BLaER1 treated with 17β-estradiol and CSF1 and Interleukin-3, amounts not matched to agents 10 nM and 100 nM (cell line): ENCODE measurements at regions not wholly inside any gene's neighbourhood (a gene's known extent, or its start where the extent isn't known, plus 50 kb on each side); places are given as distances from the start of the nearest gene placed in this dataset.

Experiments used
- H3K27ac ChIP-seq, 11 experiments: shearing (Covaris generic); formaldehyde crosslinking; 2 replicates each; pipeline ENCODE4 v1.8.1; 2022
- H3K27me3 ChIP-seq, 11 experiments: shearing (Covaris generic); formaldehyde crosslinking; 2 replicates each; pipeline ENCODE4 v1.8.1; 2022
- H3K36me3 ChIP-seq, 11 experiments: shearing (Covaris generic); formaldehyde crosslinking; 2 replicates each; pipeline ENCODE4 v1.8.1; 2022
- H3K4me1 ChIP-seq, 10 experiments: shearing (Covaris generic); formaldehyde crosslinking; 2 replicates each; pipeline ENCODE4 v1.8.1; 2022
- H3K4me2 ChIP-seq, 11 experiments: shearing (Covaris generic); formaldehyde crosslinking; 2 replicates each; pipeline ENCODE4 v1.8.1; 2022
- H3K4me3 ChIP-seq, 10 experiments: shearing (Covaris generic); formaldehyde crosslinking; 2 replicates each; pipeline ENCODE4 v1.8.1; 2022
- H3K9ac ChIP-seq, 11 experiments: shearing (Covaris generic); formaldehyde crosslinking; 2 replicates each; pipeline ENCODE4 v1.8.1; 2022
- H3K9me3 ChIP-seq, 11 experiments: shearing (Covaris generic); formaldehyde crosslinking; replicated peaks in 1 of 11; 2 replicates each; pipeline ENCODE4 v1.8.1; 2022
- H4K20me1 ChIP-seq, 11 experiments: shearing (Covaris generic); formaldehyde crosslinking; 2 replicates each; pipeline ENCODE4 v1.8.1; 2022
- Cebpa-rat ChIP-seq, 11 experiments: shearing (Covaris generic); IDR thresholded peaks; 2 replicates each; pipeline ENCODE4 v1.8.1; 2022

DNA sequence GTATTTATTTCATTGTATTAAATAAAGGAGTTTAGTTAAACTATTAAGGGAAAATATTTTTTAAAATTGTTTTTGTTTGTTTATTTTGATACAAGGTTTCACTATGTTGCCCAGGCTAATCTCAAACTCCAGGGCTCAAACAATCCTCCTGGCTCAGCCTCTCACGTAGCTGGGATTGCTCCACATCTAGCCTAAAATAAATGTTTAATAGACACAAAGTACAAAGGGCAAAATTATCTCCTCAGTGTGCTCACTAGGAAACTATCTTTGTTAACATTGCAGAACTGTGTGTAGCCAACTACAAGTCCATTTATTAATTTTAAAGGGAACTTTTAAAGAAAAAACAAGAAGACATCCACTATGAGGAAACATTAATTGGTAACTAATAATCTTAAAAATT lies 207.2 kb upstream of the PCDH17 start:
- Histone ChIP-seq H3K27me3 (no peaks in the 10 kb centered on the region), H3K4me2 (no peak overlapping the region), H4K20me1 (no peaks in the 10 kb centered on the region), H3K27ac (no peak overlapping the region), H3K4me3 (no peak overlapping the region), H3K36me3 (no peaks in the 10 kb centered on the region), H3K9me3 (no peaks in the 10 kb centered on the region; a peak in 3 of 22 replicates), H3K9ac (no peak overlapping the region), H3K4me1 (no peaks in the 10 kb centered on the region)
- no peak for TF ChIP-seq Cebpa-rat (IDR thresholded peaks at IDR 0.05)

DNA sequence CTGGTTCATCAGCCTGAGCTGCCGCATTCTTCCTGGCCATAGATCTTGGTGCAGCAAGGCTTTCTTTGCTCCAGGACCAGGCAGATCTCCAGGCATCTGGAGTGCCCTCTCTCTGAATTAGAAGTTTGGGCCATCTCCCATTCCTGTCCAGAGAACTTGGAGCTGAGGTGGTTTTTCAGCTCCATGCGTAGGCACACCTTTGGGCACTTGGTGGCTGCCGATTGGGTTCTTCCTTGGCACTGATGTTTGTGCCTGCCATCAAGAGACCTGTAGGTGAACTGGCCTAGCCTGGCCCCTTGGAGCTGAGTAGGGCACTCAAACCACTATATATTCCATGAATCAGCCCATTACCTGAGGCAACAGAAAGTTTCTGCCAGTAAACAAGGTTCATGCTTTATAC lies 206.0 kb upstream of the PCDH17 start:
- Histone ChIP-seq H3K4me3 (no peak overlapping the region), H3K9me3 (no peaks in the 10 kb centered on the region; a peak in 3 of 22 replicates), H4K20me1 (no peaks in the 10 kb centered on the region), H3K27ac (no peak overlapping the region), H3K27me3 (no peaks in the 10 kb centered on the region), H3K9ac (no peak overlapping the region), H3K4me2 (no peak overlapping the region), H3K4me1 (no peaks in the 10 kb centered on the region), H3K36me3 (no peaks in the 10 kb centered on the region)
- no peak for TF ChIP-seq Cebpa-rat (IDR thresholded peaks at IDR 0.05)

DNA sequence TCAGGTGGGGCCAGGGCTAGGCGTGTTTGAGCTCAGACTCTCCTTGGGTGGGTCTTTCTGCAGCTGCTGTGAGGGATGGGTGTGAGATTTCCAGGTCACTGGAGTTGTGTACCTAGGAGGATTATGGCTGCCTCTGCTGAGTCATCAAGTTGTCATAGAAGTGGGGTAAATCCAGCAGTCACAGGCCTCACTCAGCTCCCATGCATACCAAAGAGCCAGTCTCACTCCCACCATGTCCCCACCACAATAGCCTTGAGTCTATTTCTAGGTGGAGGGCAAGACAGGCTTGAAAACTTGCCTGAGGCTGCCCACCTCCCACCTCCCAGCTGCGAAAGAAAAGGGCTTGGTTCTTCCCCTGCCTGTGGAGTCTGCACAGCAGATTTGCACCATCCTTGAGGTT lies 194.0 kb upstream of the PCDH17 start:
- Histone ChIP-seq H3K27me3 (no peaks in the 10 kb centered on the region), H3K27ac (no peak overlapping the region), H3K9ac (no peak overlapping the region), H3K4me2 (no peak overlapping the region), H3K36me3 (no peaks in the 10 kb centered on the region), H3K4me1 (no peaks in the 10 kb centered on the region), H4K20me1 (no peaks in the 10 kb centered on the region), H3K9me3 (no peaks in the 10 kb centered on the region; a peak in 2 of 22 replicates), H3K4me3 (no peak overlapping the region)
- no peak for TF ChIP-seq Cebpa-rat (IDR thresholded peaks at IDR 0.05)

DNA sequence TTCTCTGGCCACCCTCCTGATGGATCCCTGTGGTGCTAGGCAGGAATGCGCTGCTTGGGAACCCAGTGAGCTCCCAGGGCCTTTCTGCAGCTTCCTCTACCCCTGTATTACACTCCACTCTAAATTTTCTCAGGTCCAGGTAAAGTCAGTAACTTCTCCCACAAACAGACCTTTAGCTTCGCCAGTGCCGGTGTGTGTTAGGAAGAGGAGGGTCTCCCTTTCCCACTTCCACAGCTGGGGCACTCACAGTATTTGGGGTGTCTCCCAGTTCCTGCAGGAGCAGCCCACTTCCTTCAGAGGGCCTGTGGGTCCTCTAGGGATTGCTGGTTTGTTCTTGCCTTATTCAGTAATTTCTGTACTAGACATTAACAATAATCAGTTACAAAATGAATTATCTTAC lies 193.5 kb upstream of the PCDH17 start:
- H3K9ac ChIP-seq, result no peak overlapping the region
- no peaks in the 10 kb centered on the region for H3K36me3 ChIP-seq
- H3K27ac ChIP-seq, result no peak overlapping the region
- H3K4me2 ChIP-seq, result no peak overlapping the region
- no peak for TF ChIP-seq Cebpa-rat (IDR thresholded peaks at IDR 0.05)
- H3K4me3 ChIP-seq, result no peak overlapping the region
- H3K4me1 ChIP-seq, result no peaks in the 10 kb centered on the region
- H4K20me1 ChIP-seq, result no peaks in the 10 kb centered on the region
- no peaks in the 10 kb centered on the region; a peak in 1 of 22 replicates for H3K9me3 ChIP-seq
- H3K27me3 ChIP-seq, result no peaks in the 10 kb centered on the region

DNA sequence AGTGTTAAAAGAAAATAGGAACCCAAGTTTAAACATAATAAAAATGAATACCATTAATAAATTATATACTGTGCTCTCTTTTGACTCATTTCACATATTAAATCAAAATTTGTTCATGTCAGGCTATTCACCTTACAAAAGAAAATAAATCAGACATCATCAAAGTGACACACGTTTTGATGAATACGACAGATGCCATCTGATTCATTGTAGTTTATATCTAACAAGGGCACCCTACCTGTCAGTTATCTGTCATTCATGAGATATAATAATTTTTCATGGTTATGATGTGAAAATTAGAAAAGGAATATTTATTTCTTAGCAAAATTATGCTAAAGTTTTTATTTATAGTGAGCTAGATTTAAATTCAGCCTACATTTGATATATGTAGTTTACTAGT lies 188.1 kb upstream of the PCDH17 start:
- Histone ChIP-seq H3K27me3 (no peaks in the 10 kb centered on the region), H3K4me3 (no peak overlapping the region), H3K4me2 (no peak overlapping the region), H3K4me1 (no peaks in the 10 kb centered on the region), H3K9ac (no peak overlapping the region), H4K20me1 (no peaks in the 10 kb centered on the region), H3K9me3 (no peaks in the 10 kb centered on the region; a peak in 1 of 22 replicates), H3K27ac (no peak overlapping the region), H3K36me3 (no peaks in the 10 kb centered on the region)
- no peak for TF ChIP-seq Cebpa-rat (IDR thresholded peaks at IDR 0.05)

DNA sequence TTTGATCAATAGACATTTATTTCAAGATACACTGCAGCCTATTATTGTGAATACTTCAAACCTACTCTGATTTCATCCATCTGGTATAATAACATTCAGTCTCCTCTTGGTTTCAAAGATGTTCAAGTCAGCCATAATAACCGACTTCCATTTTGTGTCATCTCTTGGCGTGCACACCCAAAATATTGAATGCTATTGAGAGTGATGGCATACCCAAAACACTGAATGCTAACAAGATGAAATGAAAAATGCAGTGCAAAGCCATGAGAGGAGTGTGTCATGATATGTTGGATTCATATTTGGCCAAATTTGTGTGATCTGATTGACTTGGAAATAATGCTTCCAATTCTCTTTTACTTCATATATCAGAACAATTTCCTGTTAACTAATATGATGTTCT lies 181.2 kb upstream of the PCDH17 start:
- Histone ChIP-seq H3K4me1 (no peaks in the 10 kb centered on the region), H3K27ac (no peak overlapping the region), H3K36me3 (no peaks in the 10 kb centered on the region), H3K27me3 (no peaks in the 10 kb centered on the region), H3K9me3 (no peaks in the 10 kb centered on the region), H4K20me1 (no peaks in the 10 kb centered on the region), H3K4me2 (no peak overlapping the region), H3K4me3 (no peak overlapping the region), H3K9ac (no peak overlapping the region)
- no peak for TF ChIP-seq Cebpa-rat (IDR thresholded peaks at IDR 0.05)

DNA sequence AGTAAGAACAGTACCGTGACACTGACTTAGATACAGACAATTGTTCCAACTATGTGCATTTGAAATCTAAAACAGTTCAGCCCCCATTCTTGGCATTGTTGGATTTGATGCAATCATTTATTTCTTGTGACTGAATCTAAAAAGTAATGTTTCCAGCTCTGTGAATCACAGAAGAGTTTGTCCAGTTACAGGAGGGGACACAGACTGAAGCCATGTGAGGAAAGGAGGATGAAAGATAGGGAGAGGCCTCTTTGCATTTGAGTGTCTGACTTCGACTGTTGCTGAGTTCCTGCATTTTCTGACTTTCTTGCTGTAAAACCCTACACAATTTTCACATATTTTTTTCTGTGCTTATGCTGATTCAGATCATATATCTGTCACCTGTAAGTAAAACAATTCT lies 179.3 kb upstream of the PCDH17 start:
- H3K27me3 ChIP-seq, result no peaks in the 10 kb centered on the region
- H3K4me3 ChIP-seq, result no peak overlapping the region
- H4K20me1 ChIP-seq, result no peaks in the 10 kb centered on the region
- no peak overlapping the region for H3K27ac ChIP-seq
- H3K36me3 ChIP-seq, result no peaks in the 10 kb centered on the region
- no peaks in the 10 kb centered on the region for H3K4me1 ChIP-seq
- H3K9ac ChIP-seq, result no peak overlapping the region
- H3K4me2 ChIP-seq, result no peak overlapping the region
- no peaks in the 10 kb centered on the region for H3K9me3 ChIP-seq
- no peak for TF ChIP-seq Cebpa-rat (IDR thresholded peaks at IDR 0.05)

DNA sequence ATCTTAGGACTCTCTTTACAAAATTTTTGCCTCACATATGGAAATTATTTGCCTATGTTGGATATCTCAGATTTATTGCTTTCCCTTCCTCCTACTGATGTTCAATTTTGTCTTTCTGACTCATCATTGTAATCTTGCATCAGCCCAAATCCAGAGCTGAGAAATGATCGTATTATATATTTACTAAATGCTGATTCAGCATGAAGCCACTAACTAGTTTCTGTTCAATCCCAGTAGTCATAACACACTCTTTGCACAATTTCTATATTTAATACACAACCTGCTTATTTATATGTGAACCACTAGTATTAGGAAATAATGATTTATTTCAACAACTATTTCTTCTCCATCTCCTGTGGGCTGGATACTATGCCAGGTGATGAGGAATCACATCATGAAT lies 161.1 kb upstream of the PCDH17 start:
- H3K4me1 ChIP-seq, result 0 out of 20 replicates have a peak, but pooled peaks cover 0 to 5% (median 0%) of the 10 kb centered on the region in 10 experiments
- no peak for TF ChIP-seq Cebpa-rat (IDR thresholded peaks at IDR 0.05)
- no peak overlapping the region for H3K9ac ChIP-seq
- no peaks in the 10 kb centered on the region for H3K27me3 ChIP-seq
- H3K36me3 ChIP-seq, result no peaks in the 10 kb centered on the region
- H3K27ac ChIP-seq, result no peak overlapping the region
- no peaks in the 10 kb centered on the region for H3K9me3 ChIP-seq
- no peak overlapping the region for H3K4me2 ChIP-seq
- H3K4me3 ChIP-seq, result no peak overlapping the region
- H4K20me1 ChIP-seq, result no peaks in the 10 kb centered on the region

DNA sequence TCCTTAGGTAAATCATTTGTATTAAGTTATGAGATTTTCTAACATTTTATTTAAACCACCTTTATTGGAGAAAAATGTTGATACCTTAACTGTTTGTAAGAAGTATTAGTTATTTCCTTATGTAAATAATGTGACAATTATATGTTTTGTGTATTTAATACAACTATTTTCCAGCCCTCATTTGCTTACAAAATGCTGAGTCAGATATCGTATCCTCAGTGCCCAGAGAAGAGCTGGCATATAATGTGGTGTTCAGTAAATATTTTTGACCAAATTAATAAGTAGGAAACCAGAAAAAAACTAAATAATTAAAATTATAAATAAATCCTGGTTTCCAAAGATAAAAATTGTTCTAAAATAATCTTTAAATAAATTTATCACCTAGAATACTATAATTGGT lies 140.2 kb upstream of the PCDH17 start:
- H3K9me3 ChIP-seq, result no peaks in the 10 kb centered on the region
- H3K4me2 ChIP-seq, result no peak overlapping the region
- no peaks in the 10 kb centered on the region for H3K27me3 ChIP-seq
- H4K20me1 ChIP-seq, result no peaks in the 10 kb centered on the region
- no peak overlapping the region for H3K4me3 ChIP-seq
- H3K27ac ChIP-seq, result no peak overlapping the region
- no peak overlapping the region for H3K9ac ChIP-seq
- no peak for TF ChIP-seq Cebpa-rat (IDR thresholded peaks at IDR 0.05)
- H3K4me1 ChIP-seq, result no peaks in the 10 kb centered on the region
- H3K36me3 ChIP-seq, result no peaks in the 10 kb centered on the region

DNA sequence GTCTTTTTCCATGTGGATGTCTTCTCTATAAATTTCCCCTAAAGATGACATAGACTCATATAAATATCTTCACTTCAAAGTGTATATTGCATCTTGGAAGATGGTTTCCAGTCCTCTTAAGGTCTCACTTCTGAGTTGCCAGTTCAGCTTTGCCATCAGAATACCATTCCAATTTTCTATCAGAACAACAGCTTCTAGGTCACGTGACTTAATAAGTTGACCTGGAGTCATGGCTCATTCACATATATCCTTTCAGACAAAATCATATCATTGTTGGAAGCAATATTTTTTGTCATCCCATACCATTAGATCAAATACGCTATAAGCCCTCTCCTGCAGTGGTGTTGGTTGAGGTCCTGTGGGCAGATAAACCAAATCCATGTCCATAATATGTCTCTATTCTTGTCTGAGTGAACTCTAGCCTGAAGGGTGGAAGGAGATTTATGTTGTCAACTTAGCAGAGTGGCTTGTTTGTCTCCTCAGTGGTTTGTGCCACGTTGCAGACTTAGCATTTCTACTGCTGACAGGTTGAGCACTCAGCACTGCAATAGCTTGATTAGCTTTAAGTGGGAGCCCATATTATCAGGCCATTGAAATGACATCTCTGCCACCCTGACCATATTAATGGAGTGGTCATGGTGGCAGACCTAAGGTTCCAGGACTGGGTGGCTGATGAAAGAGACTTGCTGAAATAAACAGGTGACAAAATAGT lies 123.6 kb upstream of the PCDH17 start:
- H3K9ac ChIP-seq, result no peak overlapping the region
- H3K9me3 ChIP-seq, result no peaks in the 10 kb centered on the region
- no peak overlapping the region for H3K27ac ChIP-seq
- H3K4me3 ChIP-seq, result no peak overlapping the region
- no peaks in the 10 kb centered on the region for H3K4me1 ChIP-seq
- H3K4me2 ChIP-seq, result no peak overlapping the region
- TF ChIP-seq Cebpa-rat (IDR thresholded peaks at IDR 0.05), result no peak
- H4K20me1 ChIP-seq, result no peaks in the 10 kb centered on the region
- no peaks in the 10 kb centered on the region for H3K27me3 ChIP-seq
- H3K36me3 ChIP-seq, result no peaks in the 10 kb centered on the region
